ENCODE measurements at regions not wholly inside any gene's neighbourhood (a gene's known extent, or its start where the extent isn't known, plus 50 kb on each side); places are given as distances from the start of the nearest gene placed in this dataset.

DNA sequence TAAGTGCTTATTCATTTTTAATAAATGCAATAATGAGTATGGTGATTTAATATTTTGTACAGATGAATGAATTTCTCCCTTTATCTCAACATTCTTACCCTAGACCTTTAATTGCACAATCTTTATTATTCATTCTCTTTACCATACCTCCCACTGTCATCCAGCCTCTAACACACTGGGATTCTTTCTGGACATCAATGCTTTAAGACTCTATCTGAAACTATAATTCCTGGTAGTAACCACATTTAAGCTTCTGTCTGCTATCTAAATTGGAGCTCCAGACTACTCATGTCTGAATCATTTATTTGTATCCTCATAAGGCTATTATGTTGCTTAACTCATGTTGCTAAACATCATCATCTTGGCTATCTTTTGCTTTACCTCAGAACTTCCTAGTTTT lies 270.2 kb downstream of the ALG10B start:
- Histone ChIP-seq H3K36me3 (no peaks in the 10 kb centered on the region), H3K4me3 (no peak overlapping the region), H3K27ac (no peak overlapping the region), H3K4me1 (peaks cover 0 to 15% (median 0%) of the 10 kb centered on the region in 9 donors), H3K27me3 (no peaks in the 10 kb centered on the region), H3K9me3 (no peaks in the 10 kb centered on the region)
- no peak for DNase-seq
- TF ChIP-seq, protein P1, sequence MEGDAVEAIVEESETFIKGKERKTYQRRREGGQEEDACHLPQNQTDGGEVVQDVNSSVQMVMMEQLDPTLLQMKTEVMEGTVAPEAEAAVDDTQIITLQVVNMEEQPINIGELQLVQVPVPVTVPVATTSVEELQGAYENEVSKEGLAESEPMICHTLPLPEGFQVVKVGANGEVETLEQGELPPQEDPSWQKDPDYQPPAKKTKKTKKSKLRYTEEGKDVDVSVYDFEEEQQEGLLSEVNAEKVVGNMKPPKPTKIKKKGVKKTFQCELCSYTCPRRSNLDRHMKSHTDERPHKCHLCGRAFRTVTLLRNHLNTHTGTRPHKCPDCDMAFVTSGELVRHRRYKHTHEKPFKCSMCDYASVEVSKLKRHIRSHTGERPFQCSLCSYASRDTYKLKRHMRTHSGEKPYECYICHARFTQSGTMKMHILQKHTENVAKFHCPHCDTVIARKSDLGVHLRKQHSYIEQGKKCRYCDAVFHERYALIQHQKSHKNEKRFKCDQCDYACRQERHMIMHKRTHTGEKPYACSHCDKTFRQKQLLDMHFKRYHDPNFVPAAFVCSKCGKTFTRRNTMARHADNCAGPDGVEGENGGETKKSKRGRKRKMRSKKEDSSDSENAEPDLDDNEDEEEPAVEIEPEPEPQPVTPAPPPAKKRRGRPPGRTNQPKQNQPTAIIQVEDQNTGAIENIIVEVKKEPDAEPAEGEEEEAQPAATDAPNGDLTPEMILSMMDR (IDR thresholded peaks at IDR 0.05): no peak
- no peak for ATAC-seq
- intact Hi-C loops (cut with DNase I): no loop called here

DNA sequence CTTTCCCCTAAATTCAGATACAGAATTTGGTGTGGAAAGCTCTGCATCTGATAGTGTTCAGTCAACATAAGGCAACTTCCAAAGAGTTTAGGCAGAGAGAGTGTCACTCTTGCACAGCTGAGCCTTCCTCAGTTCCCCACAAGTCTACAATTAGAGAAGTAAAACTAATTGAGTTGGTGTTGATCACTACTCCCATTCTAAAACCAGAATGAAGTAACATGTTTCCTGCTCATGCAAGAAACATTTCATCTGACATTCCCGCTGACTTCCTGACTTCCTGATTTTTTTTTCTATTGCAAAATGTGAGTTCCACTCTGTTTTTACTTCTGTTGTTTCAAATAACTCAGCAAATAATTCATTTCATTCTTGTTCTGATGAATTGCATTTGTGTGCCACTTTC lies 271.0 kb downstream of the ALG10B start:
- ATAC-seq (peak in 1 of 8 donors; percentile 31), DNase-seq (no peak)
- Histone ChIP-seq H3K27me3 (no peaks in the 10 kb centered on the region), H3K9me3 (no peaks in the 10 kb centered on the region), H3K36me3 (no peaks in the 10 kb centered on the region), H3K4me3 (no peak overlapping the region), H3K4me1 (peaks cover 0 to 15% (median 0%) of the 10 kb centered on the region in 9 donors), H3K27ac (peak overlapping the region in 1 of 10 donors; percentile 47)
- 46 to 71% methylated on average over 1 of the region's 1 CpG for WGBS, 2 donors
- TF ChIP-seq, protein P1 (IDR thresholded peaks at IDR 0.05): no peak
- intact Hi-C loops (cut with DNase I): no loop called here

DNA sequence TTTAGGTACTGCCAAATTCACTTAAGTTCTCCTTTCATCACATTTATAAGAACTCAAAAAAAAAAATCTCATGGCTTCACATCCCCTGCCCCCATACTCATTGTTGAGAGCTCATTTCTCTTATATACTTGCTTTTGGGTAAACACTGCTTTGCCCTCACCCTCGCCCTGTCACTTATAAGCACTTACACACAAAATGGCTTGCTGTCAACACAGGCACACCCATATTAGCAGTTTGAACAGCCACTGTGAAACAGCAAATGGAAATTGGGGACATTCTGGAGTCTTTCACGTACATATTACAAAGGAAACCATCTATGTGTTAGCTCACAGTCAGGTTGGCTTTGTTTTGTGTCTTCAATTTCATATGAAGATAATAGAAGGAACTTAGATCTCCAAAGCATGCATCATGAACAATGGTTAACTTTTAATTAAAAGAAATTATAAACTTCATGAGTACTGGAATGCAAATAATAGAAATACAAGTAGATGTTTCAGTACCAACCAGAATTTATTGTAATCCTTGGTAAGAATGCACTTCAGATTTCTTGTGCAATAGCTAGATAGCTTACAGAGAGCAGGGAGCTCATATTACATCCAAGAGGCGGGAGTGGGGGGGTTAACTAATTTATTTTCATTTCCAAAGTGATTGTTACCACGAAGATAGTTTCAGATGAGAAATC lies 272.2 kb downstream of the ALG10B start:
- WGBS, 2 donors: 54 to 59% methylated on average over 4 of the region's 4 CpGs
- Histone ChIP-seq H3K9me3 (no peaks in the 10 kb centered on the region), H3K27ac (no peak overlapping the region), H3K27me3 (no peaks in the 10 kb centered on the region), H3K4me3 (no peak overlapping the region), H3K4me1 (peaks cover 0 to 15% (median 0%) of the 10 kb centered on the region in 9 donors), H3K36me3 (no peaks in the 10 kb centered on the region)
- no peak for ATAC-seq
- TF ChIP-seq, protein P1 (IDR thresholded peaks at IDR 0.05): no peak
- DNase-seq: no peak
- intact Hi-C loops (cut with DNase I): no loop called here

DNA sequence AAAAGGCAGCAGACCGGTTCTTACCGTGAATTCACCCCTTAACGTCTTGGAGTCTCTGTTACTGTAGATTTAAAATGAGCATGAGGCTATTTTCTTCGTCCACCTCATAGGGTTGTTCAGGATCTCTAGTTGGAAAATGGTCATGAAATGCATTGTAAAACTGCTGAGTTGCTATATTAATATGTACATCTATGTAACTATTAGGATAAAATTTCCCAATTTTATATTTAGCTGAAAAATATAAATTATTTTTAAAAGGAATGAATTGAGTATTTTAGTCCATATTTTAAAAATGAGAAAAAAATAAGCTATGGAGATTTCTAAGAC lies 272.7 kb downstream of the ALG10B start:
- 79 to 80% methylated on average over 4 of the region's 4 CpGs for WGBS, 2 donors
- Histone ChIP-seq H3K27me3 (no peaks in the 10 kb centered on the region), H3K9me3 (no peaks in the 10 kb centered on the region), H3K4me1 (peaks cover 0 to 15% (median 0%) of the 10 kb centered on the region in 9 donors), H3K36me3 (no peaks in the 10 kb centered on the region), H3K27ac (no peak overlapping the region), H3K4me3 (no peak overlapping the region)
- ATAC-seq: no peak
- TF ChIP-seq, protein P1 (IDR thresholded peaks at IDR 0.05): no peak
- DNase-seq: no peak
- intact Hi-C loops (cut with DNase I): no loop called here

Measured in heart right ventricle (tissue), 16 donors.